ENCODE measurements at regions not wholly inside any gene's neighbourhood (a gene's known extent, or its start where the extent isn't known, plus 50 kb on each side); places are given as distances from the start of the nearest gene placed in this dataset.
"Not testable (repeated sequence)": the region's sequence is repeated elsewhere in the genome, so short reads cannot be mapped to it uniquely, and the experiment has no call there.

GRCh38 chr7:51869452-51869851 lies 552.8 kb upstream of the COBL start:
- DNase-seq: no peak

- no peak for DNase-seq
Observed at GRCh38 chr7:51867117-51867516, 550.5 kb upstream of the COBL start.

DNA sequence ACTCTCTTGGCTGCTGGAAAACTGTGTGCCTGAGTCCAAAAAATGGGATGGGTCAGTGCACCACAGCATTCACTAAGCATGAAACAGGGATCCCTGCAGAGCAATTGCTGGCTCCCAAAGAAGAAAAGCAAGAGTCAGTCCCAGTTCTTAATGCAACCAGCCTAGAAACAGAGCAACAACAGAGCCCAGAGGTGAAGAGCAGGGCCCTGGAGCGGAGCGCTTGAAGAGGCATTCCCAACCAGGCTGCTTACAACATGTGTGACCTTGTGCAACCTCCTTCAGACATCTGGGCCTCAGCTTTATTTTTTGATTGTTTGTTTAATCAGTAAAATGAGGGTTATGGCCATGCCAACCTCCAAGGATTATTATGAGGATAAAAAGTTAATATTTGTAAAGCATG lies 543.7 kb upstream of the COBL start:
- no peak for DNase-seq

GRCh38 chr7:51850126-51850525 lies 533.5 kb upstream of the COBL start:
- DNase-seq: no peak

DNA sequence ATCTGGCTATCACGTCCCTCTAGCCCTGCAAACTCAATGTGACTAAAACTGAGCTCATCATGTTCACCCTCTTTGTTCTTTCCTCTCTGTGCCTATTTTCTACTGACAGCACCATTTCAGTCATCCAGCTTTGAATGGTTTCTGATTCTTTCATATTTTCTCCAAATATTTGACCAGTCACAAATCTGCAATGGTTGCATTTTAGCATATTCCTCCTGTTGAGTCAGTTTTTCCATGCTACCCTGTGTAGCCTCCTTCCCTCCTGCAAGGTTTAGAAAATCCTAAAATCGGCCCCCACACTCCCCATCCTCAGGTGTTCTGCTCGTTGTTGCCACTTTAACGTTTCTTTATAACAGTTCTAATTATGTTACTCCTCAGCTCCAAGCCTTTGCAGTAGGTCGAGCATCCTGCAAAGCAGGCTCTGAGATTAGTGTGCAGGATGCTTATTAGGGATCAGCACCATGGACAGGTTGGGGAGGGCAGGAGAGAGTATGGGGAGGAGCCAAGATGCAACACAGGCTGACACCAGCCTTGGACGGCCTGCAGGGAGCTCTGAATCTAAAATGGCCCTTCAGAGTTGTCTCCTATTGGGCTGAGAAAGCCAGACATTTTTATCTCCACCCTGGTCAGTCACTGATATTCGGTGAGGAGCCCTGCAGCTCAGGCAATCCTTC lies 531.0 kb upstream of the COBL start:
- no peak for DNase-seq

DNA sequence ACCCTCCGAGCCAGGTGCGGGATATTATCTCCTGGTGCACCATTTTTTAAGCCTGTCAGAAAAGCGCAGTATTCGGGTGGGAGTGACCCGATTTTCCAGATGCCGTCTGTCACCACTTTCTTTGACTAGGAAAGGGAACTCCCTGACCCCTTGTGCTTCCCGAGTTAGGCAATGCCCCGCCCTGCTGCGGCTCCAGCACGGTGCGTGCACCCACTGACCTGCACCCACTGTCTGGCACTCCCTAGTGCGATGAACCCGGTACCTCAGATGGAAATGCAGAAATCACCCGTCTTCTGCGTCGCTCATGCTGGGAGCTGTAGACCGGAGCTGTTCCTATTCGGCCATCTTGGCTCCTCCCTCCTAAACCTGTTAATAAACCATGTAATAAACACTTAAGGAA lies 522.5 kb upstream of the COBL start:
- not testable (repeated sequence) for DNase-seq

DNA sequence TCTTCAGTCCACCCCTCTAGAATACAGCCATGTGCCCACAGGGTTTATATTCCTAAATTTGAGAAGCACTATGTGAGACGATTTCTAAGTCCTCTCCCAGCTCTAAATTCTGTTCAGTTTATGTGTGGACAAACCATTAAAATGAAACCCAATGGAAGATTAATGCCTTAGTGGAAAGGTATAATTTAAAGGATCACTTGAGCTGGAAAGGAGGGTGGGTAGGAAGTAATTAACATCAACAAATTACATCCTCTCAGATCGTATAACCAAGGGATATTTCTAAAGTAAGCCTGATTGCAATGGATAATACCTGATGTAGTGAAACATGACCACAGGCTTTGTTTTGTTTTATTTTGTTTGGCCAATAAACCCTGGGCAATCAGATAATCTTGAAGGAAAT lies 511.0 kb upstream of the COBL start:
- no peak for DNase-seq

DNA sequence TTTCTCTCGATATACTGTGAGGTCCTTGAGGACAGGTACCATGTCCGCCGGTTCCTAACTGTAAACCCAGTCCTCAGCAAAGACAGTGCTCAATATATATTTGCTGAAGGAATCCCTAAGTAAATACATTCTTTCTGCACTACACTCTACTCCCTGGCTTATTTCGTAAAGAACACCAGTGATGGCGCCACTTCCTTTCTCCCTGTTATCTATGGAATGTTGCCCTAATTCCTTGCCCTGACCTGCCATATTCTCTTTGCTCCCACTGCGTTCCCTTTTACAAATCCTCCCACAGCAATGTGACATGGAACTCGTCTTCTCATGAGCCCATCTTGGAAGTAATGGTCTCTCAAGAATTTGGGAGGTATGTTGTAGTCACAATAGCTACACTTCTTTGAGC lies 507.4 kb upstream of the COBL start:
- no peak for DNase-seq

DNA sequence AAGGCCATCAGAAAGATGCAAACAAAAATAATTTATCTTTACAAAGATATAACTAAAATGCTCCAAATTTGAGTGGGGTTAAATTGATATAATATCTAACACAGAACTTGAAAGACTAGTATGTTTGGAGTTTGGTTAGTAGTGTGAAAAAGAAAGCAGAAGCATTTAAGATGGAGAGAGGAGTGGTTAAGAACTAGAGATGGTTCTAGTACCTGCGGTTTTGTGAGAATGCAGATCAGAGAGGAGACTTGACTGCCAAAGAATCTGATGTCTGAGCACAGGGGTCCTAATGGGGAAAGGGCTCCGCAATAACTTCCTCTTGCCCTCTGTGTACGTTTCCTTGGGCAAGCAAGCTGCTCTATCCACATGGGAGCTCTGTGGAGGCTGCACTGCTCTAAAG lies 506.8 kb upstream of the COBL start:
- DNase-seq: no peak

DNA sequence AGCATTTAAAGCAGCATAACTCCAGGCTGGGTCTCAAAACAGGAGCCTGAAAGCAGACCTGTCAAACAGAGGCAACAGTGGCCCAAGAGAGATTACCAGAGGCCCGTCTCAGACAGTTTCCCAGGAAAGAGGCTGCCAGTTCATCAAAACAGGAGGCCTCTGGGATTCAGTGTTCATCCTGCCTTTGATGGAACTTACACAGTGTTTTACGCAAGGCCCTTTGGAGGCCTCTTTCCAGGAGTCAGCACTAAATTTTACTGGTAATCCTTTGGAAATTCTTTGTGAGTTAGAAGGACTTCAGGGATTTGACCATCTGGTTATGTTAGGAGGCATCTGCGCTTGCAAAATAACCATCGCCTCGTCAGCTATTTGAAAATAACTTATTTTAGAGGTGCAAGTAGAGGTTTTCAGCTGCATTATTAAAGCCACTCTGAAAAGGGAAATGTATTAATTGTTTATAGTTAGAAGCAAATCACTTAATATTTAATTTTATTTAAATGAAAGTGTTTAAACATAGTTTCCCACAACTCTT lies 501.2 kb upstream of the COBL start:
- no peak for DNase-seq

GRCh38 chr7:51805783-51806431 lies 489.3 kb upstream of the COBL start:
- DNase-seq: not testable (repeated sequence)

DNA sequence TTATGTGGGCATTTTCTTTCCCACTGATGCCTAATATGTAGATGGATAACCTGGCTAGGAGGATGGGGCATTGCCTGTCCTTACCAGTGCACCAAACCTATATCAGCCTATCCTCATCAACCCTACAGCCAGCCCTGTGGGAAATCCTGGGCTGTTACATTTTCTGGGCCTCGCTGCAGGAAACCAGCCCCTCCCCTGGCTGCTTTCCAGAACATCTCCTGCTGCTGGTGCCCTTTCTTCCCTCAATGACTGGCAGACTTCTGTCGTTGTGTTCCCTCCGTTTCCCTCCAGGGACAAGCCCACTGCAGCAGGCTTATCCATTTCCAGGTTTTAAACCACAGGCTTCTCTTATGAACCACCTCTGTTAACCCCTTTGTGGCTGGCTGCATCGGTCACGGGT lies 486.1 kb upstream of the COBL start:
- DNase-seq: no peak

DNA sequence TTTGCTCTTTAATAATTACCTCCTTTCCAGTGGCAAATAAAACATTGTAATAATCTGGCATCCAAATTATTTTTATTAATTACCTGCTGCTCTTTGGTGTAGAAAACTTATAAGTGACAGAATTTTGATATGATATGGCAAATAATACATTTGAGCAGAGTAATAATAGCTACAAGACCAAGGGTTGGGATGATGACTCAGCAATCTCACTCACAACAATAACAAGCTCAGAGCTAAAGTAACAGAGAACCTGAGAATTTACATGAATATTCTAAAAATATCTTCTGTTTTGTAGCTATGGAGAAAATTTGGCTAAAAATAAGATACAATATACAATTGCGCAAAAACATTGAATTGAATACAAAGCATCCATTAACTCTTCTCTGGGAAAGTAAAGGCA lies 480.8 kb upstream of the COBL start:
- DNase-seq: no peak

DNA sequence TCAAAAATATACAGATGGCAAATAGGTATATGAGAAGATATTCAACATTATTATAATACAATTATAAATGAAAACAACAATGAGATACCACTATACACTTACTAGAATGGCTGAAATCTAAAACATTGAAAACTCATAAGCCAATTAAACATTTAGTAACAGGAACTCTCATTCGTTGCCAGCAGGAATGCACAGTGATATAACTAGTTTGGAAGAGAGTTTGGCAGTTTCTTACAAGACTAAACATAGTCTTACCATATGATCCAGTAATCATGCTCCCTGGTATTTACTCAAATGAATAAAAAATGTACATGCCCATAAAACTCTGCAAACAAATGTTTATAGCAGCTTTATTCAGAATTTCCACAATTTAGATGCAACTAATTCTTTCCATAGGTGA lies 476.2 kb upstream of the COBL start:
- no peak for DNase-seq

GRCh38 chr7:51789489-51789888 lies 472.9 kb upstream of the COBL start:
- DNase-seq: no peak

GRCh38 chr7:51786284-51786683 lies 469.7 kb upstream of the COBL start:
- DNase-seq: no peak

- DNase-seq: no peak
Observed at GRCh38 chr7:51785876-51786275, 469.3 kb upstream of the COBL start.

DNA sequence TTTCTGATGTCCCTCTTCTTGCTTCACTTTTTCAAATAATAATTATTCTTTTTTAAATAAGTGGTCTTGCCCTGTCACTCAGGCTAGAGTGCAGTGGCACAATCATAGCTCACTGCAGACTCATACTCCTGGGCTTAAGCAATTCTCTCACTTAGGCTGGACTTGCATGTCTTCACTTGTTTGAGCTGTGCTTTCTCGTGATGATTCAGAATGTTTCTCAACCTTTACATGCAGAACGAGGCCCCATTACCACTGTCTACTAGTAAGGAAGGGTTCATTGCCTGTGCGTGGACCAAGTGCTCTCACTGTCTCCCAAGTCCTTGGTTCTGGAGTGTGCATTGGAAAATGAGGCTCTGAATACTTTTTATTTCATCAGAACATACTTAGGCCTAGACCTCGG lies 468.6 kb upstream of the COBL start:
- DNase-seq: no peak

DNA sequence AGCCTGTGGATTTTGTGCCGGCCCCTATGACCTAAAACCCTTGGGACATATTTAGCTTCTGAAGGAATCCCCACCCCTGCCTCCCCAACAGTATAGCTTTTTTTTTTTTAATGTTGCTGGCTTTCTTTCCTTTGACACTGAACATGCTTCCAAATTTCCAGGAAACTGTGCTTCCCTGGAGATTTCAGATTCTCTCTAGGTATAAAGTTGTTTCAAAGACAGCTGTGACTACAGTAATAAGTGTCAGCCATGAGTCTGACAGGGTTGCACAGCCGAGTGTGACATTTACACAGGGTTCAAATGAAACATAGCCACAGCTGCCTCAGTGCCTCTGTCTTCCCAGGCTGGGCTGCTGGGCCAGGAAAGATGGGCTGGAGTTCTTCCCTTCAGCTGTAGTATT lies 466.6 kb upstream of the COBL start:
- DNase-seq: no peak

GRCh38 chr7:51778121-51778520 lies 461.5 kb upstream of the COBL start:
- DNase-seq: no peak

DNA sequence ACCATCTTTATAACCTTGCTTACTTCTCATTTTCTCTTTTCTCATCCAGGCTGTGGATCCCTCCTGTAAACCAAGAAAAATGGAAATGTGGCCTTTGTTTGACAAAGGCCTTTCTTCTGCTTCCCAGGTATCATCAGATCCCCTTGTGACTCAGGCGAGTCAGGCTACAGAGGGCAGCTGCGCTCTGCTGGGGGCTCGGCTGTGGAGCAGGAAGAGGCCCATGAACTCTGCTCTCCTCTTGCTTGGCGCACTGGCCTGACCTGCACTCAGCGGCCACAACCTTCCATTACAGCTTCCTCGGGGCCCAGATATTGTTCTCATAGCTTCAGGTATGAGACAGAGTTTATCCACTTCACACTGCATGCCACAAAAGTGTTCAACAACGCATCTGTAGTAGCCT lies 457.6 kb upstream of the COBL start:
- DNase-seq: no peak

DNA sequence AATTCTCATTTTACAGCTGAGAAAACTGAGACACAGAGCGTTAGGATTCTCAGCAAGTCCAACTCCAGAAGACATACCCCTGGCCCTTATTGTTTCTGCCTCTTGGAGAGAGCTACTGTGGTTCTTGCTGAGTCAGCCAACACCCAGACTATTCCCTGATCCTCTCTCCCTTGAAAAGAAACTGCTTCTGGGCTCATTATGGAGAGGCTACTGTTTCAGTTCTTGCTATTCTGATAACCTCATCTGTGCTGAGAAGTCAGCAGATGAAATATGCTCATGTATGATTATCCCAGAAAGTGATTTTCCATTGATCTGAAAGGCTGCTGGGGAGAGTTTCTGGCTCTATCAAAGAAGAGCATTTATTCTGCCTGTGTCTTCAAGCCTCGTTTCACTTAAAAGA lies 455.6 kb upstream of the COBL start:
- no peak for DNase-seq

DNA sequence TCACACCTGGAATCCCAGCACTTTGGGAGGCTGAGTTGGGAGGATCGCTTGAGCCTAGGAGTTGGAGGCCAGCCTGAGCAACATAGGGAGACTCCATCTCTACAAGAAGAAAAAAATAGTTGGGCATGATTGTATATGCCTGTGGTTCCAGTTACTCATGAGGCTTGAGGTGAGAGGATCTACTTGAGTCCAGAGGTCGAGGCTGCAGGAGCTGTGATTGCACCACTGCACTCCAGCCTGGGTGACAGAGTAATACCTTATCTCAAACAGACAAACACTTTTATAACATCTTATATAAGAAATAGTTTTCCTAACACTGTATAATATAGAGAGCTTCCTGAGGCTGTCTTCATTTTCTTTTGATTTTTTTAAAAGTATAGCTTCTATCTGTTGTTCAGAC lies 448.4 kb upstream of the COBL start:
- no peak for DNase-seq

GRCh38 chr7:51759985-51760384 lies 443.4 kb upstream of the COBL start:
- DNase-seq: no peak

GRCh38 chr7:51757960-51758359 lies 441.4 kb upstream of the COBL start:
- DNase-seq: no peak
